Choroid plexus epithelial cell (primary cell): ENCODE measurements at regions not wholly inside any gene's neighbourhood (a gene's known extent, or its start where the extent isn't known, plus 50 kb on each side); places are given as distances from the start of the nearest gene placed in this dataset.
"Not testable (repeated sequence)": the region's sequence is repeated elsewhere in the genome, so short reads cannot be mapped to it uniquely, and the experiment has no call there.

Source experiments
- DNase-seq: peaks from one replicate; pipeline ENCODE4 v3.0.0-alpha.2; 2010; ENCODE audit warnings: low read depth
- H3K4me3 ChIP-seq: 2 replicates; pipeline ENCODE4 v1.5.1; 2011; ENCODE audit warnings: low read depth, mild to moderate bottlenecking, control low read depth, low read length, moderate library complexity
- TF ChIP-seq, protein P1 (sequence below): conservative IDR thresholded peaks from 2 replicates; pipeline ENCODE4 v1.5.1; 2011; ENCODE audit warnings: low read depth, mild to moderate bottlenecking, control low read depth, inconsistent platforms, low read length, moderate library complexity

DNA sequence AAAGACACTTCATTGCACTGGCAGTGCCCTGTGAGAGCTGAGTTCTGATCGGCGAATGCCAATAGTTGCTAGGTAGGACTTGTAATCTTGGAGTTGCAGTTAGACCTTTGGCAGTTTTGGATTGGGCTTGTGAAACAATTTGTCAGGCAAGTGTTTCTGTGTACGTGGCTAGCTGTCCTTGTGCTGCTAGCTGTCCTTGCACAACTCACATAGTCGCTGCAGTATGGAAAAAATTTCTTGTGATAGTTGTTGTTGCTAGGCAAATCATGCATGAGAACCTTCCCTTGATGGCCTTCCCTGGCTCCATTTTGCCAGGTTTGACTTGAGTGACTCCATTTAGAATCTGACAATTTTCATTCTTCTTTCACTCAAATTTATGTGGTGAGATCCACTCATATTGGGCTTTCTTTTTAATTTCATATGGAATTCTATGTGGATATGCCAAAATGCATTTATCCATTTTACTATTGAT, 140.7 kb downstream of the APIP start:
- TF ChIP-seq, protein P1, sequence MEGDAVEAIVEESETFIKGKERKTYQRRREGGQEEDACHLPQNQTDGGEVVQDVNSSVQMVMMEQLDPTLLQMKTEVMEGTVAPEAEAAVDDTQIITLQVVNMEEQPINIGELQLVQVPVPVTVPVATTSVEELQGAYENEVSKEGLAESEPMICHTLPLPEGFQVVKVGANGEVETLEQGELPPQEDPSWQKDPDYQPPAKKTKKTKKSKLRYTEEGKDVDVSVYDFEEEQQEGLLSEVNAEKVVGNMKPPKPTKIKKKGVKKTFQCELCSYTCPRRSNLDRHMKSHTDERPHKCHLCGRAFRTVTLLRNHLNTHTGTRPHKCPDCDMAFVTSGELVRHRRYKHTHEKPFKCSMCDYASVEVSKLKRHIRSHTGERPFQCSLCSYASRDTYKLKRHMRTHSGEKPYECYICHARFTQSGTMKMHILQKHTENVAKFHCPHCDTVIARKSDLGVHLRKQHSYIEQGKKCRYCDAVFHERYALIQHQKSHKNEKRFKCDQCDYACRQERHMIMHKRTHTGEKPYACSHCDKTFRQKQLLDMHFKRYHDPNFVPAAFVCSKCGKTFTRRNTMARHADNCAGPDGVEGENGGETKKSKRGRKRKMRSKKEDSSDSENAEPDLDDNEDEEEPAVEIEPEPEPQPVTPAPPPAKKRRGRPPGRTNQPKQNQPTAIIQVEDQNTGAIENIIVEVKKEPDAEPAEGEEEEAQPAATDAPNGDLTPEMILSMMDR: no peak
- DNase-seq: no peak
- H3K4me3 ChIP-seq: no peak overlapping the region

DNA sequence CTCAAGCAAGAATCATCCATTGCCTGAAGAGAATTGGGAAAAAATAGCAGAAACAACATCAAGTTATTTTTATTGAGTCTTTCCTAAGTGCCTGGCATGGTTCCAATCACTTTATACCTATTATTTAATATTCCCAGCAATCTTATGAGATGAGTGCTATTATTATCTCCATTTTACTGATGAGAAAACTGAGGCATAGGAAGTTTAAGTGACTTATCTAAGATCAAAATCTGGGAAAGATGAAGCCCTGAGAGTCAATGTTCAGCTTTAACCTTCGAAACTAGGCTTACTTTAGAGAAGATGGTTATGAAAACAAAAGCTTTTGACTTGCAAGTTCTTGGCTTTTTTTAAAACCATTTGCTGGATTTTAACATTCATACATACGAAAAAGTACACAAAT, 141.6 kb downstream of the APIP start:
- TF ChIP-seq, protein P1: no peak
- no peak overlapping the region for H3K4me3 ChIP-seq
- DNase-seq: no peak

DNA sequence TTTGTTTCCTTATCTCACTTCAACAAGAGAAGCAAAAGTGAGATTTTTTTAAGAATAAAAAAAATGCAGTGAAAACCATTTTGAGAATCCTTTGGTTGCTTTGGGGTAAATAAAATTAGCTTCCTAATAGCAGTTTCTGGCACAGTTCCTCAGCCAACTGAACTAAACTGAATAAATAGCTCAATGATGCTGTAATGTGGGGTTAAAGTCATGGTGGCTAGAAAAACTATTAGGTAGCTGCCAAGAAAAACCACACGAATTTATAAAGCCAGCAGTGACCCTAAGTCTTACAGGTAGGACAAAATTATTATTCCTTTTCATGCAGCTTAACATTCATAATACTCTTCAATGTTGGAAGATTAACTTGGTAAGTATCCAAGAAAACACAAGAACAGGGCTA, 142.4 kb downstream of the APIP start:
- H3K4me3 ChIP-seq: no peak overlapping the region
- TF ChIP-seq, protein P1: no peak
- peak; percentile 59 for DNase-seq

DNA sequence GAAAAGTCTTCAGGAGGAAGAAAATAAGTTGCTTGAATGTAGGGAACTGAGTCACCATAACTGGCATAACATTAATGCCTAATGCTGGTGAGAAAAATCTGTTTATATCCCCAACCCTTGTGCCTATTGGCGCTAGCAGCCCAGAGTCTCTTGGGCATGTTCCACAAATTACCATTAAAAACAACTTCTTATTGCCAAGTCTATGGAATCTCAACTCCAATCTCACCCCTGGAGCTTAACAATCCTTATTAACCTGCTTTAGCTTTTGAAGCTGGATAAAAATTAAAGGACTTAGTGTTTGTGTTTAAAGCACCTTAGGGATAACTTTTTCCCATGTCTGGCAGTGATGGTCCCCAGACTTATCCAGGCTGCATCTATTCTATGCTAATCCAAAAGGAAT, 143.0 kb downstream of the APIP start:
- no peak overlapping the region for H3K4me3 ChIP-seq
- no peak for DNase-seq
- TF ChIP-seq, protein P1: no peak

DNA sequence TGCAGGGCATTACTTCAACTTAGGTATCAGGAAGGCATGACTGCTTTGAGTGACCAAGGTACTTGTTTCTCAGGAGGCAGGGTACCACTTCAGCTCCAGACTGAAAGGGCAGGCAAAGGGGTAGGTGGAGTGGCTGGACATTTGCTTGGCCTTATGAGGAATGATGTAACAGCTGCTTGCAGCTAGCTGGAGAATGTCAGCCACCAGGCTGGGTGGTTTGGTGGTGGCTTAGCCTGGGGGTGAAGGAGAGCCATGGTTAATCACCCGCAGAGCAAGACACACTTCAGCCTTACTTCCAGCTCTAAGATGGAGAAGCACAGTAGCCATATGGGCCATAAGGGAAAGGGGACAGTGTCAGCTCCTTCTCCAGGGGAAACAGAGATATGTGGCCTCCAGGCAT, 146.1 kb downstream of the APIP start:
- DNase-seq: no peak
- no peak overlapping the region for H3K4me3 ChIP-seq
- TF ChIP-seq, protein P1: no peak

DNA sequence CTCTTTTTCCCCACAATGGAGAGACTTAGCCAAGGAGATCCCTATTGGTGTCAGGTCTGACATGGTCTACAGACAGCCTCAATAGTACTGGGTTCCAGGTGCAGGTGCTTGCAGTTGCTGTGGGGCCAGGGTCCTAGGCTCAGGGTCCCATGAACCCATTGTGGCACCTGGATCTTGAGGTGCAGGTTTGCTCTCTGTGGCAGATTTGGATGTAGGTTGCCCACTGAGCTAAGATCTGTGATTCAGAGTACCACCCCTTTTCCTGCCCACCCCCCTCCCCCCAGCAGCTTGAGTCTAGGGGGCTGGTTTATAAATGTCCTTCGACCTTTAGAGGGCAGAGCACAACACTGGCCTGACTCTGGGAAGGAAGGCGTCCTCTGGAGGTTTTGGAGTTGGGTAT, 147.0 kb downstream of the APIP start:
- TF ChIP-seq, protein P1: no peak
- DNase-seq: no peak
- no peak overlapping the region for H3K4me3 ChIP-seq

DNA sequence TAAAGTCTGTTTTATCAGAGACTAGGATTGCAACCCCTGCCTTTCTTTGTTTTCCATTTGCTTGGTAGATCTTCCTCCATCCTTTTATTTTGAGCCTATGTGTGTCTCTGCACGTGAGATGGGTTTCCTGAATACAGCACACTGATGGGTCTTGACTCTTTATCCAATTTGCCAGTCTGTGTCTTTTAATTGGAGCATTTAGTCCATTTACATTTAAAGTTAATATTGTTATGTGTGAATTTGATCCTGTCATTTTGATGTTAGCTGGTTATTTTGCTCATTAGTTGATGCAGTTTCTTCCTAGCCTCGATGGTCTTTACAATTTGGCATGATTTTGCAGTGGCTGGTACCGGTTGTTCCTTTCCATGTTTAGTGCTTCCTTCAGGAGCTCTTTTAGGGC, 141.7 kb downstream of the EHF start:
- DNase-seq, H3K4me3 ChIP-seq: not testable (repeated sequence)

DNA sequence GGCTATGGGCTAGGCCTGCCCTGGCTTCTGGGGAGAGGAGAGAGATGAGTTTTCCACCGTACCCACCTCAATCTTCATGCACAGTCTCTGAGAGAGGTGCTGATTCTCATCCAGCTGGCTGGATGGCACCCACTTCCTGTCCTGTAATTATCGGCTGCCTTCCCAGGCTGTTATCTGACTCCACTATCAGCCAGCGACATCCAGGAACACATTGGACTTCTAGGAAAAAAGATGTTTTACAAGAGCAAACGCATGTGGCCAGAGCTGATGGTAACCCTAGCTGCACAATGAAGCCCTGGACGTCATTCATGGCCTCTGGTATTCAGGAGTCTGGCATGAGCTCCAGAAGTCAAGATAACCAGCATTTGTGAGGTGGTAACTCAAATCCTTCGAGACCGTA, 137.4 kb downstream of the EHF start:
- TF ChIP-seq, protein P1: no peak
- peak; percentile 23 for DNase-seq

More for the DNA sequence above, 137.4 kb downstream of the EHF start:
- no peak overlapping the region for H3K4me3 ChIP-seq
